Breast epithelium (tissue), 4 donors: ENCODE measurements at regions not wholly inside any gene's neighbourhood (a gene's known extent, or its start where the extent isn't known, plus 50 kb on each side); places are given as distances from the start of the nearest gene placed in this dataset.

Experiments used
- DNase-seq, 2 donors: peaks; one replicate each; pipeline ENCODE4 v3.0.0-alpha.2; 2019; ENCODE audit warnings: low spot score in 2 of 2
- H3K27ac ChIP-seq, 2 donors: fragments of 200-600 bp; sonication (generic) in 1 of 2; one replicate each; pipeline ENCODE4 v1.5.1; 2016 to 2019; ENCODE audit warnings: mild to moderate bottlenecking in 1 of 2
- H3K27me3 ChIP-seq, 2 donors: fragments of 200-600 bp; sonication (generic) in 1 of 2; one replicate each; pipeline versions ENCODE4 v1.5.1 to v1.6.0; 2017 to 2019; ENCODE audit warnings: control low read depth in 1 of 2, mild to moderate bottlenecking in 1 of 2
- H3K36me3 ChIP-seq: fragments of 200-600 bp; one replicate; pipeline ENCODE4 v1.5.1; 2019
- H3K4me1 ChIP-seq, 2 donors: fragments of 200-600 bp; sonication (generic); one replicate each; pipeline ENCODE4 v1.5.1; 2016 to 2019; ENCODE audit warnings: control low read depth in 1 of 2
- H3K4me3 ChIP-seq, 3 donors: fragments of 200-600 bp; sonication (generic); 1 replicate in 2 of 3; 2 replicates in 1 of 3; pipeline ENCODE4 v1.5.1; 2016 to 2019; ENCODE audit warnings: mild to moderate bottlenecking in 3 of 3, moderate library complexity in 2 of 3
- H3K9me3 ChIP-seq, 2 donors: fragments of 200-600 bp; sonication (generic) in 1 of 2; one replicate each; pipeline ENCODE4 v1.5.1; 2016 to 2019; ENCODE audit warnings: control low read depth in 1 of 2
- POLR2A ChIP-seq: fragments of 450-650 bp; IDR thresholded peaks from one replicate; pipeline ENCODE4 v1.6.1; 2016; ENCODE audit warnings: antibody characterized with exemption, mild to moderate bottlenecking, moderate library complexity
- POLR2AphosphoS5 ChIP-seq, 3 donors: sonication (generic); formaldehyde crosslinking; IDR thresholded peaks; one replicate each; pipeline ENCODE4 v1.6.1; 2017; ENCODE audit warnings: antibody characterized with exemption in 3 of 3
- intact Hi-C: fragments of 100-400 bp; cut with DNase I; formaldehyde crosslinking; loops from one replicate; pipeline ENCODE4 v1.15.1; 2023; ENCODE audit warnings: low total_unique reads
- TF ChIP-seq, protein P1 (sequence below), 3 donors: fragments of 450-650 bp; IDR thresholded peaks; one replicate each; pipeline ENCODE4 v1.5.1; 2016 to 2017; ENCODE audit warnings: antibody characterized with exemption in 3 of 3, mild to moderate bottlenecking in 3 of 3, moderate library complexity in 3 of 3

DNA sequence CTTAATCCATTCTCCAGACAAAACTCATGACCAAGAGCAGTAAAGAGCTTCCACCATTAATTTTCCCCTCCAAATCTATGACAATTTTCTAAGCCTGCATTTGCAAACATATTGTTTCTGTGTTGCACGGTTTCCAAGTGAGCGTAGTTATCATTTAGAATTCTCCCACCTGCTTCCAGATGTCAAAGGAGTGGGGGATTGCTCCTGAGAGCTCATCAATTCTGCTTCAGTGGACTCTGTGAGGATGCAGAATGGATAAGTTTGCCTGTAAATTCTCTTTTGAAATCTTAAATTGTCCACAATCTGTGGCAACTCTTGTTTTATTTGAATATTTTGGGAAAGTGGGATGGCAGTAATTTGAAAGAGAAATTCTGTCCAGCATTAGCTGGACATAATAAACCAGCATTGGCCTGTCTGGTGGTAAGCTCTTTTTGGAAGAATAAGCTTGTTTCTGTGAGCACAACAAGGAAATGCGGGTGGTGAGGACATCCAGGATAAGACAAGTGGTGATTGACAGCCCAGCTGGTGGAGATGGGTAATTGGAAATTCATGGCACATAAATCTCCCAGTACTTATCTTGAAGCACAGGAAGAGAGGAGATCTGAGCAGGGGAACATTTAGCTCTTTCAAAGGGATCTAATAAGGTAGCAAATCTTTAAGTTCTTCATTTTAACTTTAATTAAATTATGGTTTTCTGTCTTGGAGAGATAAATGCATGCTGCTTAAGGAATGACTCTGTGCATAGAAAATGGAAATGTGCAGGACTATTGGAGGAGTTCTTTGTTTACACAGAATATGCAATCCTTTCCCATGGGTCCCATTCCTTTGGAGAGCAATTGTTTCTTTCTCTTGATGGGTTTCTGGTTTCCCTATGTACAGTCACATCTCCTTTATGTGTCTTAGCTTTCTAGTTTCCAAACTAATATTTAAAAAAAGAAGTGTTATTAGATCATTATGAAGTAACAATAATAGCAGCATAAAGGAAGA, 73.2 kb downstream of the FAT3 start:
- intact Hi-C loops: no loop called here
- Histone ChIP-seq H3K4me3 (no peak overlapping the region), H3K9me3 (no peaks in the 10 kb centered on the region), H3K27ac (no peak overlapping the region), H3K27me3 (no peaks in the 10 kb centered on the region), H3K4me1 (no peaks in the 10 kb centered on the region), H3K36me3 (no peaks in the 10 kb centered on the region)
- no peak for DNase-seq
- TF ChIP-seq POLR2A (no peak), POLR2AphosphoS5 (IDR thresholded peaks at IDR 0.05) (no peak)
- TF ChIP-seq, protein P1, sequence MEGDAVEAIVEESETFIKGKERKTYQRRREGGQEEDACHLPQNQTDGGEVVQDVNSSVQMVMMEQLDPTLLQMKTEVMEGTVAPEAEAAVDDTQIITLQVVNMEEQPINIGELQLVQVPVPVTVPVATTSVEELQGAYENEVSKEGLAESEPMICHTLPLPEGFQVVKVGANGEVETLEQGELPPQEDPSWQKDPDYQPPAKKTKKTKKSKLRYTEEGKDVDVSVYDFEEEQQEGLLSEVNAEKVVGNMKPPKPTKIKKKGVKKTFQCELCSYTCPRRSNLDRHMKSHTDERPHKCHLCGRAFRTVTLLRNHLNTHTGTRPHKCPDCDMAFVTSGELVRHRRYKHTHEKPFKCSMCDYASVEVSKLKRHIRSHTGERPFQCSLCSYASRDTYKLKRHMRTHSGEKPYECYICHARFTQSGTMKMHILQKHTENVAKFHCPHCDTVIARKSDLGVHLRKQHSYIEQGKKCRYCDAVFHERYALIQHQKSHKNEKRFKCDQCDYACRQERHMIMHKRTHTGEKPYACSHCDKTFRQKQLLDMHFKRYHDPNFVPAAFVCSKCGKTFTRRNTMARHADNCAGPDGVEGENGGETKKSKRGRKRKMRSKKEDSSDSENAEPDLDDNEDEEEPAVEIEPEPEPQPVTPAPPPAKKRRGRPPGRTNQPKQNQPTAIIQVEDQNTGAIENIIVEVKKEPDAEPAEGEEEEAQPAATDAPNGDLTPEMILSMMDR (IDR thresholded peaks at IDR 0.05): no peak

DNA sequence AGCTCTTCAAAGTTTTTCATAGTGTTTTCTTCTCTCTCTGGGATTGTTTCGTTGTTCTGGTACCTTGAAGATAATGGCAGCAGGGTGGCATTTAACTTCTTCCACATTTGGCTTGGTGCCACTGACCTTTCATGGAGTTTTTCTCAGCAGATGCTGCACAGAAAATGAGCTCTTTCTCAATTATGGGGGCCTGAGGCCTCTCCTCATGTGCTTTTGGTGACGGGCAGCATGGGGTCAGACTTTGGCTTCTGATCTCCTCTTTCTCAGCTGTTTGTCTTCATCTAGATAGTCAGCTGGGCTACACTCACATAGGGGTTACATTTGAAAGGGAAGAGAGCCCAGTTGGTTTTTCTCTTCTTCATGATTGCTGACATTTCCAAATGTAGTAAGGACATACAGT, 76.3 kb downstream of the FAT3 start:
- intact Hi-C loops: no loop called here
- TF ChIP-seq POLR2A (no peak), POLR2AphosphoS5 (IDR thresholded peaks at IDR 0.05) (no peak)
- TF ChIP-seq, protein P1 (IDR thresholded peaks at IDR 0.05): no peak
- DNase-seq: no peak
- Histone ChIP-seq H3K36me3 (no peaks in the 10 kb centered on the region), H3K4me1 (no peaks in the 10 kb centered on the region), H3K27me3 (no peaks in the 10 kb centered on the region), H3K9me3 (no peaks in the 10 kb centered on the region), H3K4me3 (no peak overlapping the region), H3K27ac (no peak overlapping the region)

DNA sequence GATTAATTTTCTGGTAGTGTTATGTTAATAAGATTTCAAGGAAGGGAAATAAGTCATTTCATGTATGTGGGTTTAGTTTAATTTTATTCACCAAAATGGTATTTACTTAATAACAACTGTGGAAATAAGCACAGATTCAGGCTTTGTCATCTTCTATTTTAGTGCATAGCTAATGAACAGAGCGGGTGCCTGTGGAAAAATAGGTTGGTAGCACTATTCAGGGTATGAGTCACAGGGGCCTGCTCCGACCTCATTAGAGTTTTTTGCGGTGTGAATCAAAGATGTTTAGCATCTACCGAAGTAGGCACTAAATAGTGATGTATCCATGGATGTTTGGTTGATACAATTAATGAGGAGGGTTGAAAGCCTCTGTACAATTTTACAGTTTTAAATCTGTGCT, 78.2 kb downstream of the FAT3 start:
- no peak overlapping the region for H3K4me3 ChIP-seq
- H3K27ac ChIP-seq: no peak overlapping the region
- H3K4me1 ChIP-seq: no peaks in the 10 kb centered on the region
- no peaks in the 10 kb centered on the region for H3K9me3 ChIP-seq
- TF ChIP-seq POLR2AphosphoS5 (IDR thresholded peaks at IDR 0.05) (no peak), POLR2A (no peak)
- TF ChIP-seq, protein P1 (IDR thresholded peaks at IDR 0.05): no peak
- DNase-seq: no peak
- intact Hi-C loops: no loop called here
- H3K27me3 ChIP-seq: no peaks in the 10 kb centered on the region
- no peaks in the 10 kb centered on the region for H3K36me3 ChIP-seq

DNA sequence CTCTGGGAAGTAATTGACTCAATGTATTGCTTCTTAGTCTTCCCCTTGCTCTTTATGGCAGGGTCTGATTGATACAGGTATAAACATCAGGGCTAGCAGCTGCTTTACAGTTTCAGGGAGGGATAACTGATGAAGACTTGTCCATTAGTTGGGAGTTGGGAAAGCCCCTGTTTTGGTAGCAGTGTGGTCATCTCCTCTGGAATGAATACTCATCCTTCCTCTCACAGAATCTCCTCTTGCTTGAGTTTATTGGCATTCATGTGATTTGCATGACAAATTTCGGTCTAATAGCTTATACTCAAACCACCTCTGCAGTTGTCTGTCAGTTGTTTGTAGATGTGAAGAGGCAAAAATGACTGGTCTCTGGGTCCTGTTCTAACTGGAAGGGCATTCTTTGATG, 79.7 kb downstream of the FAT3 start:
- Histone ChIP-seq H3K4me3 (no peak overlapping the region), H3K9me3 (no peaks in the 10 kb centered on the region), H3K27me3 (no peaks in the 10 kb centered on the region), H3K4me1 (no peaks in the 10 kb centered on the region), H3K36me3 (no peaks in the 10 kb centered on the region), H3K27ac (no peak overlapping the region)
- intact Hi-C loops: no loop called here
- TF ChIP-seq, protein P1 (IDR thresholded peaks at IDR 0.05): no peak
- TF ChIP-seq POLR2AphosphoS5 (IDR thresholded peaks at IDR 0.05): no peak
- TF ChIP-seq POLR2A: no peak
- no peak for DNase-seq

DNA sequence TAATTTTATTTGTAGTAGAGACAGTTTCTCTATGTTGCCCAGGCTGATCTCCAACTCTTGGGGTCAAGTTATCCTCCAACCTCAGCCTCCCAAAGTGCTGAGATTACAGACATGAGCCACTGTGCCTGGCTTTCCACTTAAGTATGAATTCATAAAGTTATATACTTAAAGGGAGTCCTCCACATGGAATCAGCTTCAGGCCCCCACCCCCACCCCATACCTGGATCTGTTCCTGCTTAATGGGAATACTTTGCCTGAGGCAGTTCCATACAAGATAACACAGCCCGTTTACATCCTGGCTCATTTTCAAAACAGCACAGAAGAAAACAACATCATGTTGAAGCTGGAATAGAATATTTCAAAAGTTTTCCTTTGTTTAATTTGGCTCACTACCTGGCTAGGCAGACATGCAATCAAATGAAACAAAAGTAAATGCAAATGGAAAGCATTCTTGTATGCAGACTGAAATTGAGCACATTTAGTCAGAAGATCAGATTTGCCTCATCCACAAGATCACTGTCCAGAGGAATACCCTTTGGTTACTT, 82.4 kb downstream of the FAT3 start:
- intact Hi-C loops: no loop called here
- Histone ChIP-seq H3K27ac (no peak overlapping the region), H3K4me3 (no peak overlapping the region), H3K4me1 (no peaks in the 10 kb centered on the region), H3K9me3 (no peaks in the 10 kb centered on the region), H3K36me3 (no peaks in the 10 kb centered on the region), H3K27me3 (no peaks in the 10 kb centered on the region)
- TF ChIP-seq POLR2A (no peak), POLR2AphosphoS5 (IDR thresholded peaks at IDR 0.05) (no peak)
- TF ChIP-seq, protein P1 (IDR thresholded peaks at IDR 0.05): no peak
- DNase-seq: no peak
